GM19324 (cell line): ENCODE measurements at regions not wholly inside any gene's neighbourhood (a gene's known extent, or its start where the extent isn't known, plus 50 kb on each side); places are given as distances from the start of the nearest gene placed in this dataset.

Experiments used
- ATAC-seq: cut with Tn5 transposase; IDR thresholded peaks from one replicate; pipeline ENCODE4 v1.9.1; 2021; ENCODE audit warnings: mild to moderate bottlenecking, moderate library complexity; ENCODE audit not compliant: unreplicated experiment, low FRiP score

GRCh38 chr5:133675376-133676154, 63.2 kb upstream of the FSTL4 start:
- no peak for ATAC-seq

DNA sequence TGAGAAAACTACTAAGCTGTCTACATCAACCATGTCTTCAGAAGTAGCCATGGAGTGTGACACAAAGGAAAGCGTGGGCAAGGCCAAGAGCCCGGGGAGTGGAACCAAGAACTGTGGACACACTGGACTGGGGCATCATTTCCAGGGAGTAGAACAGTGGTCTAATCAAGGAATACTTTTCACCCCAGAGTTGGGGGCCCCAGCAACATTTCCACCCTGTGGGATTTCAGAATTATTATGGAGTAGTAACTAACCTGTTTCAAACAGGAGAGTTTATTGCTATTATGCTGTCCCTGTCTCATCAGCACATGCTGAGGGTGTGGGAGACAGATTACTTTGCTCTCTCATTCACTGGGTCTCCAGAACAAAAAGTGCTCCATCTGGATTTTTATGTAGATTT, 58.0 kb upstream of the FSTL4 start:
- ATAC-seq = no peak

DNA sequence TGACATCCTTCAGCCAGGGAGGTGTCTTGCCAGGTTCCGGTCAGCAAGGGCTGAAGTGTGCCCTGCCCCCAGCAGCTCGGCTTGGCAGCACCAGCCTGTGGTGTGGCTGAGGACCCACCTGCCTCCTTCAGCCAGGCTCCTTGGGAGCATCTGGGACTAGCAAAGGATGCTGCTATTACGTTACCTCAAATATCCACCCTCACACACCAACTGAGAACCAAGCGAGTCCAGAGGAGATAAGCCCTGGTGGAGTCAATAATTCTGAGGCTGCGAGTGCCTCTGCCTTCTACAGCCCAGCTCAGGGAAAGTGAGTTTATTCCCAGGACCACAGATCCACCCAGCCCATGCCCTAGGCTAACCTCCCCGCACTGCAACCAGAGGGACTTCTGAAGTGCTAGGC, 57.1 kb upstream of the FSTL4 start:
- ATAC-seq = no peak

DNA sequence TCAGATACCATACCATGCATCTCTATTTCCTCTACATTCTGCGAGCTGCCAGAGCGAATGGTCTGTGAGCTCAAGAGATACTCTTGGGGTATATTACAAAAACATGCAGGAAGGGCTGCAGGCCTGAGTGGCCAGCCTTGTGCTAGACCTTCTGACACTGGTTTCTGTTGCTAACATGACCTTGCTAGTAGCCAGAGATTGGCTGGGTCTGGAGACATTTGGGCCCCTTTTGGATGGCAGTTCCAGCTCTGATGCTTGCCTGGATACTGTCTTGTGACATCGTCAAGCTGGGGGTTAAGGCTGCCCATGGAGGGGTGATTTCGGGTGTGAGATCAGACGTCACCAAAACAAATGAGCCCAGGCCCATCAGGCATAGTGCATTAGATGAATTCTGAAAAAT, 56.1 kb upstream of the FSTL4 start:
- no peak for ATAC-seq

DNA sequence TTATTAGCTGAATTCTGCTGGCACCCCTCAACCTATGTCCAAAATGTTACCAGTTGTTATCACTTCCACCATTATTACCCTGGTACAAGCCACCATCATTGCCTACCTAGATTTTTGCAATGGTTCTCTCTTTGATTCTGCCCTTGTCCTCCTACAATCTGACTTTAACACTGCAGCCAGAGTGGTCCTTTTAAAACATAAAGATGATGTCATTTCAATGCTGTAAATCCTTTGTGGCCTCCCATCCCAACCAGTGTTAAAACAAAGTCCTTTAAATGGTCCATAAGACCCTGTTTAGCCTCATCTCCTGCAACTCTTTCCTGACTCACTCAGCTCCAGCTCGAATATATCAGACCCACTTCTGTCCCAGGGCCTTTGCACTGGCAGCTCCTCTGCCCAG, 54.9 kb upstream of the FSTL4 start:
- no peak for ATAC-seq

GRCh38 chr5:133665571-133665970, 53.2 kb upstream of the FSTL4 start:
- ATAC-seq = no peak

- no peak for ATAC-seq
Observed at GRCh38 chr5:133664422-133664821, 52.1 kb upstream of the FSTL4 start.

DNA sequence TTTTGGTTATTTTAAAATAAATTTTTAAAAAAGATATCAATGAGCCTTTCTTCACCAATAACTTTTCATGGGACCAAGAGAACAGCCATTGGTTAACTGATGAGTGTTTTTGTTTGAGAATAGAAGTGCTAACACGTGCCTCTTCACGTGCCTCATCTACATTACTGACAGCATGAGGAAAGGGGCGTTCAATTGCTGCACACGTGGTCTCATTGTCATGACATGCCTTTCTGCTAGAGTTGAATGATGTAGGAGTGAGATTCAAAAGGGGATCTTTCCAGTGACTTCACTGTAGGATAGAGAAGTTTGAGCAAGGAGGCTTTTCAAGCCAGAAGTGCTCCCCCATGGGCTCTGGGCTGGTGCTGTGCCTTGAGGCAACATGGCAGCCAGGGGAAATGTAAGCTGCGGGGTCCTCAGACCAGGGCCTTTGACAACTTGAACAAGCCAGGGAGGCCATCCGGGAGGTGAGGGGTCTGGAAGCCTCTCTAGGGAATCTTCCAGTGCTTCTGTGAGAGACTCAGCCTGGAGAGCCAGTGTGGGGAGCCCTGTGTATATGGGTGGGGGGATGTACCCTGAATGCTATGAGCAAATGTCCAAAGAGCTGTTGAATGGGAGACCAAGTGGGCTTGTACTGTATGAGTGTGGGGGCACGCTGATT, 51.2 kb upstream of the FSTL4 start:
- ATAC-seq = no peak

GRCh38 chr5:133662578-133662977, 50.2 kb upstream of the FSTL4 start:
- no peak for ATAC-seq
